Progenitor cell of endocrine pancreas (in vitro differentiated cells): ENCODE measurements at regions not wholly inside any gene's neighbourhood (a gene's known extent, or its start where the extent isn't known, plus 50 kb on each side); places are given as distances from the start of the nearest gene placed in this dataset.

Experiments used
- DNase-seq: peaks from one replicate; pipeline ENCODE4 v3.0.0; 2021; ENCODE audit warnings: low spot score; ENCODE audit not compliant: unreplicated experiment
- H3K27ac Mint-ChIP-seq: 2 replicates; pipeline ENCODE4 v1.8.0; 2021; ENCODE audit warnings: mild to moderate bottlenecking, moderate library complexity, mixed read lengths
- H3K27me3 Mint-ChIP-seq: 2 replicates; pipeline ENCODE4 v1.8.0; 2021; ENCODE audit warnings: mixed read lengths
- H3K36me3 Mint-ChIP-seq: 2 replicates; pipeline ENCODE4 v1.8.0; 2022; ENCODE audit warnings: mixed read lengths; ENCODE audit not compliant: insufficient read depth
- H3K4me1 Mint-ChIP-seq: 2 replicates; pipeline ENCODE4 v1.8.0; 2021; ENCODE audit warnings: low read depth, mixed read lengths
- H3K4me3 Mint-ChIP-seq: 2 replicates; pipeline ENCODE4 v1.8.0; 2021; ENCODE audit warnings: low read depth, mild to moderate bottlenecking, moderate library complexity, mixed read lengths
- H3K9me3 Mint-ChIP-seq: 2 replicates; pipeline ENCODE4 v1.8.0; 2021; ENCODE audit warnings: low read depth, mixed read lengths
- TF ChIP-seq, protein P1 (sequence below): fragments of 200-600 bp; sonication (generic); IDR thresholded peaks from one replicate; pipeline ENCODE4 v1.5.0; 2021; ENCODE audit warnings: antibody characterized with exemption, mild to moderate bottlenecking; ENCODE audit not compliant: unreplicated experiment

- H3K4me3 Mint-ChIP-seq = no peak overlapping the region
- H3K27me3 Mint-ChIP-seq = peaks cover 7% of the 10 kb centered on the region
- peaks cover 3% of the 10 kb centered on the region for H3K4me1 Mint-ChIP-seq
- no peaks in the 10 kb centered on the region for H3K9me3 Mint-ChIP-seq
- TF ChIP-seq, protein P1, sequence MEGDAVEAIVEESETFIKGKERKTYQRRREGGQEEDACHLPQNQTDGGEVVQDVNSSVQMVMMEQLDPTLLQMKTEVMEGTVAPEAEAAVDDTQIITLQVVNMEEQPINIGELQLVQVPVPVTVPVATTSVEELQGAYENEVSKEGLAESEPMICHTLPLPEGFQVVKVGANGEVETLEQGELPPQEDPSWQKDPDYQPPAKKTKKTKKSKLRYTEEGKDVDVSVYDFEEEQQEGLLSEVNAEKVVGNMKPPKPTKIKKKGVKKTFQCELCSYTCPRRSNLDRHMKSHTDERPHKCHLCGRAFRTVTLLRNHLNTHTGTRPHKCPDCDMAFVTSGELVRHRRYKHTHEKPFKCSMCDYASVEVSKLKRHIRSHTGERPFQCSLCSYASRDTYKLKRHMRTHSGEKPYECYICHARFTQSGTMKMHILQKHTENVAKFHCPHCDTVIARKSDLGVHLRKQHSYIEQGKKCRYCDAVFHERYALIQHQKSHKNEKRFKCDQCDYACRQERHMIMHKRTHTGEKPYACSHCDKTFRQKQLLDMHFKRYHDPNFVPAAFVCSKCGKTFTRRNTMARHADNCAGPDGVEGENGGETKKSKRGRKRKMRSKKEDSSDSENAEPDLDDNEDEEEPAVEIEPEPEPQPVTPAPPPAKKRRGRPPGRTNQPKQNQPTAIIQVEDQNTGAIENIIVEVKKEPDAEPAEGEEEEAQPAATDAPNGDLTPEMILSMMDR = no peak
- no peaks in the 10 kb centered on the region for H3K36me3 Mint-ChIP-seq
- DNase-seq = no peak
- H3K27ac Mint-ChIP-seq = no peak overlapping the region
Measured at GRCh38 chr3:74529145-74529544, 85.3 kb downstream of the CNTN3 start.

- Mint-ChIP-seq H3K36me3 (no peaks in the 10 kb centered on the region), H3K27me3 (peaks cover 7% of the 10 kb centered on the region), H3K4me3 (no peak overlapping the region), H3K9me3 (no peaks in the 10 kb centered on the region), H3K4me1 (peaks cover 3% of the 10 kb centered on the region), H3K27ac (no peak overlapping the region)
- no peak for DNase-seq
- TF ChIP-seq, protein P1 = no peak
Measured at GRCh38 chr3:74527566-74527965, 86.9 kb downstream of the CNTN3 start.

GRCh38 chr3:74523811-74524210 lies 90.6 kb downstream of the CNTN3 start:
- Mint-ChIP-seq H3K9me3 (no peaks in the 10 kb centered on the region), H3K27me3 (no peaks in the 10 kb centered on the region), H3K27ac (no peak overlapping the region), H3K4me3 (no peak overlapping the region), H3K4me1 (peaks cover 3% of the 10 kb centered on the region), H3K36me3 (no peaks in the 10 kb centered on the region)
- DNase-seq = no peak
- TF ChIP-seq, protein P1 = no peak

DNA sequence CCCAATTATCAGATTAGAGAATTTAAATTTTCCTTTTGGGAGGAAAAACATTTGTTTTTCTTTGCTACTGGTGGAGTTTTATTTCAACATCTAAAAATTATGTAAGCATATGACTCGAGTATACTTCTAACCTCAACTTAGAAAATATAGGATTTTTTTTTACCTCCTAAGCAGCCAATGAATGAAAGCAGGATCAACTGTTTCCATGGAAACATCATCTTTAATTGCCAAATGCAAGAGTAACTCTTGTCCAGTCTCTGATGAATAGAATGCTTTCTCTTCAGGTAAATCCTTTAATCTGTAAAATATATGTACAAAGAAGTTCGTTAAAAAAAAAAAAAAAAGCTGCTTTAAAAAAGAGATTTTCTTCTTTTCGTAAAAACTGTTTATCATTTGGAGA lies 93.6 kb downstream of the CNTN3 start:
- Mint-ChIP-seq H3K4me3 (no peak overlapping the region), H3K27me3 (no peaks in the 10 kb centered on the region), H3K4me1 (no peaks in the 10 kb centered on the region), H3K27ac (no peak overlapping the region), H3K36me3 (peaks cover 2% of the 10 kb centered on the region), H3K9me3 (no peaks in the 10 kb centered on the region)
- DNase-seq = no peak
- TF ChIP-seq, protein P1 = no peak

DNA sequence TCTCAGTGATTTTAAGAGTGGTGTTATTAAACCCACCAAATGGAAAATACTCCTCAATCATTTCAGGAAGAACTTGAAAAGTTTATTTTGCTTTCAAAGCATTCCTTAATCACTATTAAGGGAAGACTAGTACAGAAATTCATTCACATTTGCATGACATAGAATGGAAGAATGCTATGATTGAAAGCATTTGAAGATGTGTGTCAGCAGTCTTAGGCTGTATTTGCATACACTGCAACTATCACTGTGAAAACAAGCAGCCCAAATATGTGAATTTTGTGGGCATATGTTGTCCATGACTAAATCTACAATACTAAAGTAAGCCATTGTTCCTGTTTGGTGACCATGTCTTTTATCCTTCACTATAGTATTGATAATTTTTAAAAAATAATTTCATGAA lies 95.8 kb downstream of the CNTN3 start:
- no peak for DNase-seq
- Mint-ChIP-seq H3K4me3 (no peak overlapping the region), H3K27me3 (no peaks in the 10 kb centered on the region), H3K4me1 (no peaks in the 10 kb centered on the region), H3K9me3 (no peaks in the 10 kb centered on the region), H3K27ac (no peak overlapping the region), H3K36me3 (peaks cover 4% of the 10 kb centered on the region)
- TF ChIP-seq, protein P1 = no peak
